GM04503 (cell line): ENCODE measurements at regions not wholly inside any gene's neighbourhood (a gene's known extent, or its start where the extent isn't known, plus 50 kb on each side); places are given as distances from the start of the nearest gene placed in this dataset.

ENCODE experiments used
- DNase-seq: peaks from one replicate; pipeline ENCODE4 v3.0.0-alpha.2; 2012; ENCODE audit warnings: low read depth

- peak; percentile 31 for DNase-seq
Measured at GRCh38 chr5:68379275-68380036, 163.9 kb downstream of the PIK3R1 start.

- DNase-seq = no peak
Measured at GRCh38 chr5:68380078-68380477, 164.5 kb downstream of the PIK3R1 start.

GRCh38 chr5:68381060-68381459 lies 165.5 kb downstream of the PIK3R1 start:
- no peak for DNase-seq

DNA sequence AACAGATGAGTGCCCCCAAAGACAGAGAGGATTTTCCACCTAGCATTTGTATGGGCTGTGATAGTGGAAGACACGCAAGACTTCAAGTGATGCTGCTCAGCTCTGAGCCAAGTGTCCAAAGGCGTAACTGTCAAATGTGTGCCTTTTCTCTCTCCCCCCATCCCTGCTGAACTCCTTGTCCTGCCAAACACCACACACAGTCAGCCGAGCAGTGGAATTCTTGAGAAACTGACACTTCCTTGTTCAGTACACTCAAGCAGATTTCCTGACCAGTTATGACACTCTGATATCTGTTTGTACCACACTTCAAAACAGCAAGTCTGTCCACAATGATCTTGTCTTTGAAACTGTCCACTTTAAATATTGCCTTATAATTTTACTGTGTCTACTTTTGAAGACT lies 166.4 kb downstream of the PIK3R1 start:
- DNase-seq = no peak

DNA sequence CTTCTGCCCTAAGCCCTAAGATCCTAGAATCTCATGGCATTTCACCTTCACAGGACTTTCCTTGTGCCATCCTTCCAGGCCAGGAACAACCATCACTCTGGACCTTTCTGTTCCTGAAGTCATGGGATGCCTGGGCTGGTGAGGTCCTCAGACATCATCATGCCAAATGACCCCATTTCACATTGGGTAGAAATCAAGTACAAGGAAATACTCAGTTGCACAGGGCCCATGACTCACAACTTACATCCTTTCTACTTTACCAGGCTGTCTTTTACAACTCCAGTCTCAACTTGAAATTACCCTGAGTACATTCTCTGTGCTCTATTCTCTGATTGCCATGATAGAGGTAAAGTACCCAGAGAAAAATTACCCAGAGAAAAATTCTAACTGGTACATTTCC lies 167.1 kb downstream of the PIK3R1 start:
- no peak for DNase-seq

GRCh38 chr5:68383888-68384310 lies 168.3 kb downstream of the PIK3R1 start:
- DNase-seq = no peak

- no peak for DNase-seq
Measured at GRCh38 chr5:68384936-68385594, 169.5 kb downstream of the PIK3R1 start.

- no peak for DNase-seq
Measured at GRCh38 chr5:68385936-68386335, 170.4 kb downstream of the PIK3R1 start.

DNA sequence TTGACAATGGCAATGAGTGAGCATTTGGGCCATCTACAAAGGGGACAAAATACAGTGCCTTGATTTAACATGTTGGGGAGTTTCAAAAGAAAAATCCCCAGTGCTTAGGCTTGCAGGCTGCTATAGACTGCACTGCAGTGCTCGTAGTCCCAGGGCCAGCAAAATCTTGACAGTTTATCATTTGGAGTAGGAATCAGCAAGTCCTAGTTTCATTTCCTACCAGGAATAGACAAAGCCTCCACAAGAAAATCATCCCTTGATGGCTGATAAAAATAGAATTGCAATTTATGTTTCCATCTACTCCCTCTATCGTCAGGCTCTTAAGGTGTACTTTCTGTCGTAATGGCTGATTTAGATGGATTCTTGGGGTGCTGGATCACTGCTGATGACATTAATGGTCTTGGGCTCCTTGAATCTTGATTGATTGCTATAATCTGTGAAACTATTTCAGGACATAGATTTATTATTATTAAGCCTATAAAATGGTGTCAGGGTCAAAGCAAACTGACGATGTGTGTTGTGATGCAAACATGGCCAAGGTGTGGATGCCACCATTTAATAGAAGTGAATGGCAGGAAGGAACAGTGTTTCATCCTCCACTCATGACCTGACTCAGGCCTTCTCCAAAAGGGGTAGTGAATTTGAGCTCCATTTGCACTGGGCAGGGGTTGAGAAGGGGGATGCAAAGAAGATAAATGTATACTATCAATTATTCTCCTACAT lies 171.7 kb downstream of the PIK3R1 start:
- no peak for DNase-seq

GRCh38 chr5:68389618-68390017 lies 174.1 kb downstream of the PIK3R1 start:
- DNase-seq = no peak

- DNase-seq = no peak
Measured at GRCh38 chr5:68392617-68393016, 177.1 kb downstream of the PIK3R1 start.

DNA sequence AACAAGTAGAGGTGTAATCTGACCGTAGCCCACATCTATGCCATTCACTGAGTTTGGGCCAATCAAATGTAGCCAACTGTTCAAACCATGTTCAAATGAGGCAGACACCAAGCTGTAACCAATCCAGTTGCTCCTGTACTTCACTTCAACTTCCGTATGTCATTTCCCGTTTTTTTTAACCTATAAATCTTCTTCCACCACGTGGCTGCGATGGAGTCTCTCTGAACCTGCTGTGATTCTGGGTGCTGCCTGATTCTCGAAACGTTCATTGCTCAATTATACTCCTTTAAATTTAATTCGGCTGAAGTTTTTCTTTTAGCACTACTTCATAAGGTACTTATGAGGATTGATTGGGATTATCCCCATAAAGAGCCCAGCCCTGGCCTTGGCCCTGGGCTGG lies 179.7 kb downstream of the PIK3R1 start:
- no peak for DNase-seq

GRCh38 chr5:68395926-68396511 lies 180.5 kb downstream of the PIK3R1 start:
- DNase-seq = no peak

DNA sequence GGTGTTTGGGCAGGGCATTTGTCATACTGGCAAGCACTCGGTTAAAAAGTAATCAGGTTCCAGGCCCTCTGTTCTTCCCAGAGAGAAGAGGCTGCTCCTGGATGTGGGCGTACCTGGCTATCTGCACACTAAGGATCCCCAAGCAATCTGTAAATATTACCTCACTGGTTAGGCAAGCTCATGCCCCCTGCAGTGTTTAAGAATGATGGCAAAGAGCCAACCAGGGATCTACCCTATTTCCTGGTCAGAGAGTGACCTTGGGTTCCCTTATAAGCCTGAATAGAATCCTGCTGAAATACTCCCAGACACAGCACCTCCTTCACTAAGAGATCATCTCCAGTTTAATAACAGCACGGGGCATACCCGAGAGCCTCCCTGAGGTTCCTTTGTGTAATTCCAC lies 181.2 kb downstream of the PIK3R1 start:
- DNase-seq = no peak

GRCh38 chr5:68398146-68398812 lies 182.7 kb downstream of the PIK3R1 start:
- DNase-seq = no peak

- no peak for DNase-seq
Measured at GRCh38 chr5:68403301-68403700, 187.7 kb downstream of the PIK3R1 start.

GRCh38 chr5:68404246-68404645 lies 188.7 kb downstream of the PIK3R1 start:
- no peak for DNase-seq

DNA sequence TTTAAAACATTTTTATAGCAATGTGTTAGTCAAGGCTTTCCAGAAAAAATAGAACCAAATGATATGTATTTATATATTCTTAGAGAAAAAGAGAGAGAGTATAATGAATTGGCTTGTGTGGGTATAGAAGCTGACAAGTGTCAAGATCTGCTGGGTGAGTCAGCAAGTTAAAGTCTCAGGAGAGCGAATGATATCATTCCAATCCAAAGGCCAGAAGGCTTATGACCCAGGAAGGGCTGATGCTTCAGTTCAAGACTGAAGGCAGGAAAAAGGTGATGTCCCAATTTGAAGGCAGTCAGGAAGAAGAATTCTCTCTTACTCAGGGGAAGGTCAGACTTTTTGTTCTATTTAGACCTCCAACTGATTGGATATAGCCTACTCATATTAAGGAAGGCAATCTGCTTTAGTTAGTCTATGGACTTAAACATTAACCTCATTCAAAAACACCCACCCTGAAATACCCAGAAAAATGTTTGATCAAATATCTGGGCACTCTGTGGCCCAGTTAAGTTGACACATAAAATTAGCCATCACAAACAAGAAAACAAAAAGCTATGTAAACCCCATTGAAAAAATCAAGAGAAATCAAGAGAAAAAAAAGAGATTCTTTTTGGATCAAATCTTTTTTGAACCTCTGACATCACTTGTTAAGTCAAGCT lies 189.6 kb downstream of the PIK3R1 start:
- no peak for DNase-seq

DNA sequence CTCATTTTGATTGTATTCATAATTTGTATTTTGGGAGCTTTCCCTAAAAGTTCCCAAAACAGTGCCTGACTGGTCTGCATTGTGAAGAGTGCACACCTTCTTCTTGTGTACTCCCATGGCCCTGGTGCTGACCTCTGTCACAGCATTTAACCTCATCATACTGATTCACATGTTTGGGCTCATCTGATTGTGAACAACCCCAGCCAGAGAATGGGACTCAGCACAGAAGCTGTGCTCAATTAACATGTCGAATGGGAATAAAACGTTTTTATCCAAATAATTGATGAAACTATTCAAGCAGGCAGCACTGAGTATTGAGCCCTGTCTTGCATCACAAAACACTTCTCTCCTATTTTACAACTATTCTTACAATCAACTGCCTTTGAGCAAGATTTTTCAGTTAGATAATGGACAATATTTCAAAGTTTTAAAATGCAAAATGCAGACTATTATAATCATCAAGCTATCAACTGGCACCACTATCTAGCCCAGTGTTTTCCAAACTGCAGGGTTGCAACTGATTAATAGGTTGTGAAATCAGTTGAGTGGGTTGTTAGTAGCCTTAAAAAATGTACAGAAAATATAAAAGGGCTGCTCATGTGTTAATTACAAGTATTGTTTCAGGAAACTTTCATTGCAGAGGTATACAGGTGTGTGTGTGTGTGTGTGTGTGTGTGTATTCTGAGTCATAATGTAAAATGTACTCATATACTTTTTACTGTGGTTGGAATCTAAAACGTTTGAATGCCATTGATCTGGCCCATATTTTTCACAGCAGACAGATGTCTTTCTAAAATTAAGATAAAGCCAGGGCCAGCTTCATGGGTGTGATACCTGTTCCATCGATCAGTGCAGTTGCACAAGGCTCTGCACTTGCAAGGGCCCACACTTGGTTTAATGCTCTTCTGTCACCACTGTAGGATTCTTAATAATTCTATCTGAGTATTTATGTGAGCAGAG lies 190.5 kb downstream of the PIK3R1 start:
- DNase-seq = no peak

DNA sequence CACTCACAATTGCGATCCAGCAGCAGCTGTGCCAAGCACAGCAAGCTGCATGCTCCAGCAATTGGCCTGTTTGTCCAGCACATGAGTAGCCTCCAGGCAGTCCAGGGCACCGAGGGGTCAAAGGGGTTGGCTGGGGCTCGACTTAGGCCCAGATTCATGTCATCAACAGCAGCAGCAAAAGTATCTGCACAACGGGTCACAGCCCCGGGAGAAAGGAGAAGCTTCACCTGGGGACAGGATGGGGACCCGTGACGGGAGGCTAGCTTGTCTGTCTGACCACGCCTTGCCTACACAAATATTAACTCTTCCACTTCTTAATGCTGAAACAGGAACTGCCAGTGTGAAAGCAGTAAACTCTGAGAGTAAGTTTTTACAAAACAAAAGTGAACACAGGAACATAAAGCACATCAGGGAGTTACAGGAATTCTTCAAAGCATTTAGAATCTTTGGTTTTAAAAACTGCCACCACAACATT lies 191.2 kb downstream of the PIK3R1 start:
- DNase-seq = no peak
